ENCODE measurements at regions not wholly inside any gene's neighbourhood (a gene's known extent, or its start where the extent isn't known, plus 50 kb on each side); places are given as distances from the start of the nearest gene placed in this dataset.

GRCh38 chr5:158473016-158473635 is 614.2 kb upstream of the CLINT1 start:
- TF ChIP-seq POLR2A (IDR thresholded peaks at IDR 0.05) (no peak), CTCF (IDR thresholded peaks at IDR 0.05) (no peak), EP300 (IDR thresholded peaks at IDR 0.05) (no peak), POLR2AphosphoS5 (IDR thresholded peaks at IDR 0.05) (no peak)
